ENCODE measurements at regions not wholly inside any gene's neighbourhood (a gene's known extent, or its start where the extent isn't known, plus 50 kb on each side); places are given as distances from the start of the nearest gene placed in this dataset.

DNA sequence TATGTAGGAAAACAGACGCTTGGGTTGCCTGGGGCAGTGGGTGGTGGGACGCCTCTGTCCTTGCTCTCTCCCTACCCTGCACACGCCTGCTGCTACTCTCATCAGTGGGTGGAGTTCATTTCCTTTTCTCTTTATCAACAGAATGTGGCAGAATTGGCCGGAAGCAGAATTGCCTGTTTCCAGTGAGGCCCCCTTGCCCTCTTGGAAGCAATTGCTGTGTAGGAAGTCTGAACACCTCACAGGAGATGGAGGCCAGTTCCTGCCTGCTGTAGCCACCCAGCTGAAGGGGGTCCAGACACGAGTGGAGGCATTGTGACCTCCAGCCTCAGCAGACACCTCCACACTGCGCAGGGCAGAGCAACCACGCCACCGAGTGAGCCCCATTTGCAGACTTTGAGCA, 331.6 kb upstream of the ZNF32 start:
- Histone ChIP-seq H3K27me3 (ENCODE audit: control insufficient read depth, insufficient read depth, low read length) (no peaks in the 10 kb centered on the region), H3K4me2 (ENCODE audit: low read length) (no peak overlapping the region), H3K4me1 (ENCODE audit: control insufficient read depth, insufficient read depth, low read length) (no peaks in the 10 kb centered on the region), H3K9me3 (replicated peaks; ENCODE audit: low read length) (no peaks in the 10 kb centered on the region), H3K9ac (ENCODE audit: low read depth, low read length) (no peak overlapping the region), H3K36me3 (ENCODE audit: insufficient read depth, low read length) (no peaks in the 10 kb centered on the region), H3K4me3 (ENCODE audit: low read length) (no peak overlapping the region)

GRCh38 chr10:43979551-43979950, 330.9 kb upstream of the ZNF32 start:
- H3K4me3 ChIP-seq (ENCODE audit: low read length), result no peak overlapping the region
- no peaks in the 10 kb centered on the region for H3K4me1 ChIP-seq (ENCODE audit: control insufficient read depth, insufficient read depth, low read length)
- no peaks in the 10 kb centered on the region for H3K27me3 ChIP-seq (ENCODE audit: control insufficient read depth, insufficient read depth, low read length)
- H3K36me3 ChIP-seq (ENCODE audit: insufficient read depth, low read length), result no peaks in the 10 kb centered on the region
- H3K4me2 ChIP-seq (ENCODE audit: low read length), result no peak overlapping the region
- no peaks in the 10 kb centered on the region for H3K9me3 ChIP-seq (replicated peaks; ENCODE audit: low read length)
- H3K9ac ChIP-seq (ENCODE audit: low read depth, low read length), result no peak overlapping the region

GRCh38 chr10:43978936-43979335, 330.3 kb upstream of the ZNF32 start:
- no peak overlapping the region for H3K4me2 ChIP-seq (ENCODE audit: low read length)
- H3K4me3 ChIP-seq (ENCODE audit: low read length), result no peak overlapping the region
- no peaks in the 10 kb centered on the region for H3K4me1 ChIP-seq (ENCODE audit: control insufficient read depth, insufficient read depth, low read length)
- H3K36me3 ChIP-seq (ENCODE audit: insufficient read depth, low read length), result no peaks in the 10 kb centered on the region
- no peaks in the 10 kb centered on the region for H3K27me3 ChIP-seq (ENCODE audit: control insufficient read depth, insufficient read depth, low read length)
- H3K9me3 ChIP-seq (replicated peaks; ENCODE audit: low read length), result no peaks in the 10 kb centered on the region
- H3K9ac ChIP-seq (ENCODE audit: low read depth, low read length), result no peak overlapping the region

DNA sequence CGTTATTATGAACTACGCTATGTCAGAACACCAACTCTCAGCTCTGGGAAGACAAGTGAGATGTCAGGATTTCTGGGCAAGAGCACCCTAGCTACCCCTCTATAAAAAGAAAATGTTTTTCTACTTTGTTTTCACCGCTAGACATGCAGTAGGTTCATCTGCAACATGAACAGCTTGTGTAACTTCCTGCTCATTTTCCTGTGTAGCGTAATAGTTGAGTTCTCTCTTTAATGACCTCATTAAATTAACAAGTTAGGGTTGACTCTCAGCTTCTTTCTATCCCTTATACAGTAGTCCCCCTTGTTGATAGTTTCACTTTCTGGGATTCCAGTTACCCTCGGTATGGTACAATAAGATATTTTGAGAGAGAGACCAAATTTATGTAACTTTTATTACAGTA, 329.4 kb upstream of the ZNF32 start:
- Histone ChIP-seq H3K4me2 (ENCODE audit: low read length) (no peak overlapping the region), H3K36me3 (ENCODE audit: insufficient read depth, low read length) (no peaks in the 10 kb centered on the region), H3K9me3 (replicated peaks; ENCODE audit: low read length) (no peaks in the 10 kb centered on the region), H3K4me3 (ENCODE audit: low read length) (no peak overlapping the region), H3K4me1 (ENCODE audit: control insufficient read depth, insufficient read depth, low read length) (no peaks in the 10 kb centered on the region), H3K27me3 (ENCODE audit: control insufficient read depth, insufficient read depth, low read length) (no peaks in the 10 kb centered on the region), H3K9ac (ENCODE audit: low read depth, low read length) (no peak overlapping the region)

GRCh38 chr10:43976292-43976691, 327.6 kb upstream of the ZNF32 start:
- Histone ChIP-seq H3K36me3 (ENCODE audit: insufficient read depth, low read length) (no peaks in the 10 kb centered on the region), H3K9ac (ENCODE audit: low read depth, low read length) (no peak overlapping the region), H3K4me2 (ENCODE audit: low read length) (no peak overlapping the region), H3K27me3 (ENCODE audit: control insufficient read depth, insufficient read depth, low read length) (no peaks in the 10 kb centered on the region), H3K4me3 (ENCODE audit: low read length) (no peak overlapping the region), H3K9me3 (replicated peaks; ENCODE audit: low read length) (no peaks in the 10 kb centered on the region), H3K4me1 (ENCODE audit: control insufficient read depth, insufficient read depth, low read length) (no peaks in the 10 kb centered on the region)

GRCh38 chr10:43973801-43974200, 325.1 kb upstream of the ZNF32 start:
- no peak overlapping the region for H3K4me2 ChIP-seq (ENCODE audit: low read length)
- H3K4me3 ChIP-seq (ENCODE audit: low read length), result no peak overlapping the region
- H3K36me3 ChIP-seq (ENCODE audit: insufficient read depth, low read length), result no peaks in the 10 kb centered on the region
- H3K27me3 ChIP-seq (ENCODE audit: control insufficient read depth, insufficient read depth, low read length), result no peaks in the 10 kb centered on the region
- no peak overlapping the region for H3K9ac ChIP-seq (ENCODE audit: low read depth, low read length)
- H3K9me3 ChIP-seq (replicated peaks; ENCODE audit: low read length), result no peaks in the 10 kb centered on the region
- H3K4me1 ChIP-seq (ENCODE audit: control insufficient read depth, insufficient read depth, low read length), result no peaks in the 10 kb centered on the region

GRCh38 chr10:43972976-43973647, 324.4 kb upstream of the ZNF32 start:
- H3K9ac ChIP-seq (ENCODE audit: low read depth, low read length), result no peak overlapping the region
- no peaks in the 10 kb centered on the region for H3K27me3 ChIP-seq (ENCODE audit: control insufficient read depth, insufficient read depth, low read length)
- no peaks in the 10 kb centered on the region for H3K36me3 ChIP-seq (ENCODE audit: insufficient read depth, low read length)
- H3K4me3 ChIP-seq (ENCODE audit: low read length), result no peak overlapping the region
- no peaks in the 10 kb centered on the region for H3K4me1 ChIP-seq (ENCODE audit: control insufficient read depth, insufficient read depth, low read length)
- no peak overlapping the region for H3K4me2 ChIP-seq (ENCODE audit: low read length)
- H3K9me3 ChIP-seq (replicated peaks; ENCODE audit: low read length), result no peaks in the 10 kb centered on the region

- no peaks in the 10 kb centered on the region for H3K36me3 ChIP-seq (ENCODE audit: insufficient read depth, low read length)
- H3K4me1 ChIP-seq (ENCODE audit: control insufficient read depth, insufficient read depth, low read length), result no peaks in the 10 kb centered on the region
- no peak overlapping the region for H3K4me3 ChIP-seq (ENCODE audit: low read length)
- H3K9ac ChIP-seq (ENCODE audit: low read depth, low read length), result no peak overlapping the region
- H3K9me3 ChIP-seq (replicated peaks; ENCODE audit: low read length), result no peaks in the 10 kb centered on the region
- H3K27me3 ChIP-seq (ENCODE audit: control insufficient read depth, insufficient read depth, low read length), result no peaks in the 10 kb centered on the region
- H3K4me2 ChIP-seq (ENCODE audit: low read length), result no peak overlapping the region
Observed at GRCh38 chr10:43971981-43972380, 323.3 kb upstream of the ZNF32 start.

DNA sequence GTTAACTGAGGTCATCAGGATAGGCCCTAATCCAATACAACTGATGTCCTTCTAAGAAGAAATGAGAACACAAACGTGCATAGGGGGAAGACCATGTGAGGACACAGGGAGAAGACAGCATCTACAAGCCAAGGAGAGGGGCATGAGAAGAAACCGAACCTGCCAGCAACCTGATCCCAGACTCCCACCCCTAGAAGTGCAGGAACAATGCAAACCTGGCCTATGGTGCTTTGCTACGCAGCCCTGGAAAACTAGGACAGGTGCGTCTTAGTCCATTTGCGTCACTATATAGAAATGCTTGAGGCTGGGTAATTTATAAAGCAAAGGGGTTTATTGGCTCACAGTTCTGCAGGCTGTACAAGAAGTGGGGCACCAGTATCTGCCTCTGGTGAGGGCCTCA, 322.6 kb upstream of the ZNF32 start:
- H3K27me3 ChIP-seq (ENCODE audit: control insufficient read depth, insufficient read depth, low read length), result no peaks in the 10 kb centered on the region
- no peaks in the 10 kb centered on the region for H3K4me1 ChIP-seq (ENCODE audit: control insufficient read depth, insufficient read depth, low read length)
- no peaks in the 10 kb centered on the region for H3K36me3 ChIP-seq (ENCODE audit: insufficient read depth, low read length)
- no peak overlapping the region for H3K4me3 ChIP-seq (ENCODE audit: low read length)
- H3K9ac ChIP-seq (ENCODE audit: low read depth, low read length), result no peak overlapping the region
- no peaks in the 10 kb centered on the region for H3K9me3 ChIP-seq (replicated peaks; ENCODE audit: low read length)
- no peak overlapping the region for H3K4me2 ChIP-seq (ENCODE audit: low read length)

DNA sequence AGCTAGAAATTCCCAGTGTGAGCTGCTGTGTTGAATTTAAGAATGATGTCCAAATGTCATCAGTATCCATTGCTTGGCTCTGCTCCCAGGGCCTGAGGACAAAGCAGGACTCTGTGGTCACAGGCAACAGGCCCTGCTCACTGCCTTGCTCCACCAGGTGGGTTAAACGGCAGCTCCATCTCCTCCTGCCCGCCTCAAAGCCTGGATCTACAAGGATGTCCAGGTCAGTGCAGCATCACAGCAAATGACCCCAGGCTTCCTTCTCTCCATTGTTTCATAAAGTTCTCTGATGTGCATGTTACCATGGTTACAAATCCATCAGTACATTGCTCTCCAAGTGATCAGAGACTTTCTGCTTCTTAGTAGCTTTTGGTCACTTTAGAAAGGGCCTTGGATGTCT, 322.0 kb upstream of the ZNF32 start:
- H3K9me3 ChIP-seq (replicated peaks; ENCODE audit: low read length), result no peaks in the 10 kb centered on the region
- no peak overlapping the region for H3K4me3 ChIP-seq (ENCODE audit: low read length)
- no peaks in the 10 kb centered on the region for H3K27me3 ChIP-seq (ENCODE audit: control insufficient read depth, insufficient read depth, low read length)
- no peaks in the 10 kb centered on the region for H3K36me3 ChIP-seq (ENCODE audit: insufficient read depth, low read length)
- no peak overlapping the region for H3K4me2 ChIP-seq (ENCODE audit: low read length)
- no peak overlapping the region for H3K9ac ChIP-seq (ENCODE audit: low read depth, low read length)
- H3K4me1 ChIP-seq (ENCODE audit: control insufficient read depth, insufficient read depth, low read length), result peaks cover 3% of the 10 kb centered on the region

DNA sequence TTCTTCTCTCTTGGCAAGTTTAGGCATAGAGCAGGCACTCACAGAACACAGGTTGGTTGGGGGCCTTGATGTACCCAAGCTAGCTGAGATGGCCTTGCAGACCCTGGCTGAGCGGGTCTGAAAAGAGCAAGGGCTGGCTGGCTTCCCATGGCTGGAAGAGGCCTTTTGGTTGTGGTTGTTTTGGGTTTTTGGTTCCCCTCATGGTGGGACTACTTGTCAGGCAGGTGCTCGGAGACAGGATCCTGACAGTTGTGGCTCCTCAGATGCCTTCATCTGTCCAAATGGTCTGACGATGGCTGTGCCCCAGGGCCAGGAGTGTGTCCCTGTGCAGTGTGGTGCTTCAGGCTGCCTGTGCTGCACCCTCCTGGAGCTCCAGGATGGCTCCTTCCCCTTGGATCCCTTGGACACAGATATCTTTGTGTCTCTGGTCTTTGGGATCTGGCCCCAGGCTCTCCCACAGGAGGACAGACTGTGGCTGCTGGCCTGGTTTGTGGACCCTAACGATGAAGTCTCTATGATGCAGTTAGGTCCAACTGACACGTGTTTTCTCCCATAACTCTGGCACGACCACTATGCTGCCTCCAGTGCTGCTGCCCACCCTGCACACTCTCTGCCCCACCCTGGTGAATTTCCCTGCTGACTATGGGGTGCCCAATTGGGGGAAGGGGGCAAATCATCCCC, 321.5 kb upstream of the ZNF32 start:
- H3K4me3 ChIP-seq (ENCODE audit: low read length), result no peak overlapping the region
- H3K36me3 ChIP-seq (ENCODE audit: insufficient read depth, low read length), result no peaks in the 10 kb centered on the region
- H3K4me1 ChIP-seq (ENCODE audit: control insufficient read depth, insufficient read depth, low read length), result peaks cover 9% of the 10 kb centered on the region
- no peak overlapping the region for H3K4me2 ChIP-seq (ENCODE audit: low read length)
- no peaks in the 10 kb centered on the region for H3K27me3 ChIP-seq (ENCODE audit: control insufficient read depth, insufficient read depth, low read length)
- no peaks in the 10 kb centered on the region for H3K9me3 ChIP-seq (replicated peaks; ENCODE audit: low read length)
- H3K9ac ChIP-seq (ENCODE audit: low read depth, low read length), result no peak overlapping the region

DNA sequence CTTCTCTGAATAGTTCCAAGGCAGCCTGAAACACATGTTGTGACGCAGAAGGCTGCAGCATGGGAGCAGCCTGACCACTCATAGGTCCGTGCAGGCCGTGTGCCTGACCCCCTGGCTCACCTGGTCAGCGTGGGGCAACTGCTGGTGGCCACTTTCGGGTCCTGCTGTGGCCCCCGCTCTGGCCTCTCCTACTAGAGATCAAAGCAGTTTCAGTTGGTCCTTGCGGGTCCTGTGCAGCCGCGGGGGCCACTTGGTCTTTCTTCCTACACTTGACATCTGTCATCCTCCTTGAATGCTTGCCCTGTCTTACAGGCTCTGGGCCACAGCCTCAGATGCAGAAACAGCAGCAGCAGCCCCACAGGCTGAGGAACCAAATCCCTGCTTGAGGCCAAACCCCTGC, 320.8 kb upstream of the ZNF32 start:
- peaks cover 15% of the 10 kb centered on the region for H3K4me1 ChIP-seq (ENCODE audit: control insufficient read depth, insufficient read depth, low read length)
- H3K9ac ChIP-seq (ENCODE audit: low read depth, low read length), result no peak overlapping the region
- H3K27me3 ChIP-seq (ENCODE audit: control insufficient read depth, insufficient read depth, low read length), result no peaks in the 10 kb centered on the region
- no peak overlapping the region for H3K4me2 ChIP-seq (ENCODE audit: low read length)
- H3K36me3 ChIP-seq (ENCODE audit: insufficient read depth, low read length), result no peaks in the 10 kb centered on the region
- no peaks in the 10 kb centered on the region for H3K9me3 ChIP-seq (replicated peaks; ENCODE audit: low read length)
- no peak overlapping the region for H3K4me3 ChIP-seq (ENCODE audit: low read length)

All from skeletal muscle satellite cell (primary cell).